Chondrocyte (in vitro differentiated cells): ENCODE measurements at regions not wholly inside any gene's neighbourhood (a gene's known extent, or its start where the extent isn't known, plus 50 kb on each side); places are given as distances from the start of the nearest gene placed in this dataset.

ENCODE experiments used
- DNase-seq: peaks from one replicate; pipeline ENCODE4 v3.0.0; 2021; ENCODE audit warnings: mixed read lengths, low spot score
- H3K27ac Mint-ChIP-seq: one replicate; pipeline ENCODE4 v1.8.0; 2021; ENCODE audit warnings: mild to moderate bottlenecking, moderate library complexity, mixed read lengths; ENCODE audit not compliant: unreplicated experiment
- H3K27me3 Mint-ChIP-seq: 2 replicates; pipeline ENCODE4 v1.8.0; 2021; ENCODE audit warnings: low read depth, mixed read lengths
- H3K36me3 Mint-ChIP-seq: 2 replicates; pipeline ENCODE4 v1.8.0; 2021; ENCODE audit warnings: low read depth, mixed read lengths
- H3K4me1 Mint-ChIP-seq: 2 replicates; pipeline ENCODE4 v1.8.0; 2021; ENCODE audit warnings: low read depth, mild to moderate bottlenecking, mixed read lengths
- H3K4me3 Mint-ChIP-seq: one replicate; pipeline ENCODE4 v1.8.0; 2021; ENCODE audit warnings: mild to moderate bottlenecking, moderate library complexity, mixed read lengths; ENCODE audit not compliant: unreplicated experiment
- H3K9me3 Mint-ChIP-seq: 2 replicates; pipeline ENCODE4 v1.8.0; 2021; ENCODE audit warnings: low read depth, mixed read lengths
- TF ChIP-seq, protein P1 (sequence below): fragments of 200-600 bp; sonication (generic); IDR thresholded peaks from 2 replicates; pipeline ENCODE4 v1.5.0; 2021; ENCODE audit warnings: antibody characterized with exemption, mild to moderate bottlenecking, moderate library complexity

DNA sequence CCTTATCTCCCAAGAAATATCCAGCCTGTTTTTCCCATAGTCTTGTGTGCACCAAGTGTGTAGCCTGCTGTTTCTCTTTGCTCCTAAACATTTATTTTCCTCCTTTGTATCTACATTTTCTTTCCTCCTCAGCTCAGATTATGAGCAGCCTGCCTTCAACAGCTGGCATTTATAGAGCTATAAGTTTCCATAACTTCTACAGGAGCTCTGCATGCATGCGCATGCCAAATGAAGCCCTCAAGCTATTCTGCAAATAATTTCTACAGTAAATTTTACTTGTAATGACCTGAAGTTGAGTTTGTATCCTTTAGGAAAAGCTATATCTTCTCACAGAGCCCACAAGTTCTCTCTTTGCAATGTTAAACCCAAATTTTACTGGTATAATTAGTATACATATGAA, 699.5 kb downstream of the CETN3 start:
- H3K27me3 Mint-ChIP-seq = no peaks in the 10 kb centered on the region
- H3K27ac Mint-ChIP-seq = no peak overlapping the region
- no peaks in the 10 kb centered on the region for H3K36me3 Mint-ChIP-seq
- peaks cover 10% of the 10 kb centered on the region for H3K4me1 Mint-ChIP-seq
- no peak for DNase-seq
- H3K4me3 Mint-ChIP-seq = no peak overlapping the region
- TF ChIP-seq, protein P1, sequence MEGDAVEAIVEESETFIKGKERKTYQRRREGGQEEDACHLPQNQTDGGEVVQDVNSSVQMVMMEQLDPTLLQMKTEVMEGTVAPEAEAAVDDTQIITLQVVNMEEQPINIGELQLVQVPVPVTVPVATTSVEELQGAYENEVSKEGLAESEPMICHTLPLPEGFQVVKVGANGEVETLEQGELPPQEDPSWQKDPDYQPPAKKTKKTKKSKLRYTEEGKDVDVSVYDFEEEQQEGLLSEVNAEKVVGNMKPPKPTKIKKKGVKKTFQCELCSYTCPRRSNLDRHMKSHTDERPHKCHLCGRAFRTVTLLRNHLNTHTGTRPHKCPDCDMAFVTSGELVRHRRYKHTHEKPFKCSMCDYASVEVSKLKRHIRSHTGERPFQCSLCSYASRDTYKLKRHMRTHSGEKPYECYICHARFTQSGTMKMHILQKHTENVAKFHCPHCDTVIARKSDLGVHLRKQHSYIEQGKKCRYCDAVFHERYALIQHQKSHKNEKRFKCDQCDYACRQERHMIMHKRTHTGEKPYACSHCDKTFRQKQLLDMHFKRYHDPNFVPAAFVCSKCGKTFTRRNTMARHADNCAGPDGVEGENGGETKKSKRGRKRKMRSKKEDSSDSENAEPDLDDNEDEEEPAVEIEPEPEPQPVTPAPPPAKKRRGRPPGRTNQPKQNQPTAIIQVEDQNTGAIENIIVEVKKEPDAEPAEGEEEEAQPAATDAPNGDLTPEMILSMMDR = no peak
- H3K9me3 Mint-ChIP-seq = peaks cover 8% of the 10 kb centered on the region

DNA sequence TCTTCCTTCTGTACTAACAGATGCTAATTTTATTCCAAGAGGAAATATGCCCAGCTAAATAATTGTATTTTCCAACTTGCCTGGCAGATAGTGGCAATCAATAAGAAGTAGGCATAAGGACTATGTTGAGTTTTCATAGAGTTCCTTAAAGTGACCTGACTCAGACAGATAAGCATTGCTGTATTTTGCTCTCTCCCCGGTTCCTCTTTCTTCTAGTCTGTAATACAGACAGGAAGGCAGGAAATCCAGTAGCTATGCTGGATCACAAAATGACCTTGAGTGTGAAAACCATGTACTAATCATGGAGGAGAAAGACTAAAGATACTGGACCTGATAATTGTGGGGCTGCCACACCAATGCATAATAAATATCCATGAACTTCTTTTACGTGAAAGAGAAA, 701.7 kb downstream of the CETN3 start:
- Mint-ChIP-seq H3K4me3 (no peak overlapping the region), H3K27me3 (no peaks in the 10 kb centered on the region), H3K36me3 (no peaks in the 10 kb centered on the region), H3K9me3 (peaks cover 8% of the 10 kb centered on the region), H3K27ac (no peak overlapping the region), H3K4me1 (peaks cover 15% of the 10 kb centered on the region)
- no peak for DNase-seq
- TF ChIP-seq, protein P1 = no peak

DNA sequence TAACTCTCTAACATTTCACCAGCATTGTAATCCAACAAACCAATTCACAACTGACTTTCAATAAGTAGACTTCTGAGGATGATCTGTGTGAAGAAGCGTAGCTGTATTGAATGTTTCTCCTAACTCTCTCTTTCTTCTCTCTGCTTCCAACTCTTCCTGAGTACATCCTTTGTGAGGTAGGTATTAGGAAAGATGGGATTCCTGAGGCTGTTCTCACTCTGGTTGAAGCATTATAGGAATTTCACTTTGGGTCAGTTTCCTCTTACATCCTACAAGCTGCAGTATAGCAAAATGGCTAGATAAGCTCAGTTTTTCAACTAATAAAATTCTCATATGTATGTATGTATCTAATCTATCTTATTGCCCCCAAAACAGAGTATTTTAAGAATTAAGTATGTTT, 702.8 kb downstream of the CETN3 start:
- H3K27ac Mint-ChIP-seq = no peak overlapping the region
- DNase-seq = no peak
- H3K27me3 Mint-ChIP-seq = no peaks in the 10 kb centered on the region
- no peak overlapping the region for H3K4me3 Mint-ChIP-seq
- peaks cover 15% of the 10 kb centered on the region for H3K4me1 Mint-ChIP-seq
- peaks cover 4% of the 10 kb centered on the region for H3K9me3 Mint-ChIP-seq
- no peaks in the 10 kb centered on the region for H3K36me3 Mint-ChIP-seq
- TF ChIP-seq, protein P1 = no peak

DNA sequence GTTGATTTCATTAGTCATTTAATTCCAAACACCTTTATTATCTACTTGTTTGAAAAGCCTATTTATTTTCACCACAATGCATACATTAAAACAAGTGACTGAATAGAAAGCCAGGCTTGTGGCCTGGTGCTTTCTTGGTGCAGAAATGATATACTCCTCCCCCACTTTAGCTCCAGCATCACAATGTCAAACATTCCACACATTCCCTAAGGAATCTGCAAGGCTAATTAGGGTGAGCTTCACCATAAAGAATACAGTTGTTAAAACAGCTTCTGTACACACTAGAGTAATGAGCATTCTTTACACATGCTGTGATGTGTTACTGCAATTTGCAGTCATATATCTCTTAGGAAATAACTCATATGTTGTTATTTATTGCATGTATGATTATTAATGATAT, 705.7 kb downstream of the CETN3 start:
- Mint-ChIP-seq H3K4me1 (peaks cover 8% of the 10 kb centered on the region), H3K27ac (no peak overlapping the region), H3K27me3 (no peaks in the 10 kb centered on the region)

DNA sequence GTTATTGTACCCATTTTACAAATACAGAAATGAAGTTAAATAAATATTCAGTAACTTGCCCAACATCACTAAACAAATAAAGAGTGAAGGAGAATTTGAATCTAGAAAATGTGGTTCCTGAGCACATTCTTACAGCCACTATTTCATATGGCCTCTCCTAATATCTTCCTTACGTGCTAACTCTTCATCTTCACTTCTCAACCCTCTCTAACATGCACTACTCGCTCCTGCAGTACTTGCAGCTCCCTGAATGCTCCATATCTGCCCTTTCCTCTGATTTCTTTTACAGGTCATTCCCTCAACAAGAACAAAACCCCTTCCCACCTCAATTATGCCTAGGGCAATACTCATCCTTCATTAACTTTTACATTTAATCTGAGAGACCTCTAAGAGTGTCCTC, 711.5 kb downstream of the CETN3 start:
- peak overlapping the region; percentile 9 for H3K27ac Mint-ChIP-seq
- no peaks in the 10 kb centered on the region for H3K36me3 Mint-ChIP-seq
- H3K4me3 Mint-ChIP-seq = no peak overlapping the region
- no peaks in the 10 kb centered on the region for H3K9me3 Mint-ChIP-seq
- no peaks in the 10 kb centered on the region for H3K27me3 Mint-ChIP-seq
- DNase-seq = no peak
- TF ChIP-seq, protein P1 = no peak
- H3K4me1 Mint-ChIP-seq = peaks cover 7% of the 10 kb centered on the region

More for the DNA sequence above, 705.7 kb downstream of the CETN3 start:
- no peaks in the 10 kb centered on the region for H3K36me3 Mint-ChIP-seq
- H3K9me3 Mint-ChIP-seq = no peaks in the 10 kb centered on the region
- no peak overlapping the region for H3K4me3 Mint-ChIP-seq
- DNase-seq = no peak
- TF ChIP-seq, protein P1 = no peak
